ENCODE measurements at regions not wholly inside any gene's neighbourhood (a gene's known extent, or its start where the extent isn't known, plus 50 kb on each side); places are given as distances from the start of the nearest gene placed in this dataset.

- TF ChIP-seq CTCF (IDR thresholded peaks at IDR 0.05; ENCODE audit: insufficient read depth, low read depth, low read length) (no peak), EZH2 (IDR thresholded peaks at IDR 0.05; ENCODE audit: insufficient read depth, low read length) (no peak)
Measured at GRCh38 chr20:60930023-60930790, 321.9 kb upstream of the CDH4 start.

Measured in astrocyte (in vitro differentiated cells and primary cell).